SK-N-SH treated with all-trans-retinoic acid at 6 μM for 48 hours (cell line): ENCODE measurements at regions not wholly inside any gene's neighbourhood (a gene's known extent, or its start where the extent isn't known, plus 50 kb on each side); places are given as distances from the start of the nearest gene placed in this dataset.

Source experiments
- ZFP30 ChIP-seq: fragments of 450-650 bp; formaldehyde crosslinking; IDR thresholded peaks from 2 replicates; pipeline ENCODE4 v1.5.0; 2022; ENCODE audit warnings: mild to moderate bottlenecking, moderate library complexity
- ZNF565 ChIP-seq: fragments of 450-650 bp; formaldehyde crosslinking; conservative IDR thresholded peaks from 2 replicates; pipeline ENCODE4 v1.5.0; 2020; ENCODE audit warnings: low read depth, mild to moderate bottlenecking, moderate library complexity
- ZNF8 ChIP-seq: fragments of 450-650 bp; formaldehyde crosslinking; IDR thresholded peaks from 2 replicates; pipeline ENCODE4 v1.5.0; 2020; ENCODE audit warnings: mild to moderate bottlenecking, moderate library complexity

DNA sequence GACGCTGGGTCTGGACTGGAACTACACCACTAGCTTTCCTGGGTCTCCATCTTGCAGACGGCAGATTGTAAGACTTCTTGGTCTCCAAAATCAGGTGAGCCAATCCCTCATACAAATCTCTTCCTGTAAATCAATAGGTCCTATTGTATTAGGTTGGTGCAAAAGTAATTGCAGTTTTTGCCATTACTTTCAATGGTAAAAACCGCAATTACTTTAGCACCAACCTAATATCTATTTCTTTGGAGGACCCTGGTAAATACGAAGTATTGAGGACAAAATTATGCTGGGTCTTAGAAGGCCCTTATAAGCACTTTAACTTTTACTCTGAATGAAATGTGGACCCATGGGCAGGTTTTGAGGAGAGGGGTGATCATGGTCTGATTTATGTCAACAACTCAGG is 330.6 kb upstream of the C16orf82 start:
- TF ChIP-seq ZNF565 (CRISPR knock-in tag) (no peak), ZNF8 (CRISPR knock-in tag) (no peak), ZFP30 (CRISPR knock-in tag) (no peak)
